ENCODE measurements at regions not wholly inside any gene's neighbourhood (a gene's known extent, or its start where the extent isn't known, plus 50 kb on each side); places are given as distances from the start of the nearest gene placed in this dataset.

- no peak overlapping the region for H2BK15ac ChIP-seq (ENCODE audit: low read depth, poor library complexity, severe bottlenecking)
- no peak overlapping the region for H2BK12ac ChIP-seq (ENCODE audit: low read length in 2 of 2)
- H3K4ac ChIP-seq (ENCODE audit: low read depth in 1 of 2, low read length in 2 of 2), result no peak overlapping the region
- no peak overlapping the region for H2BK5ac ChIP-seq (ENCODE audit: low read depth, low read length, poor library complexity, severe bottlenecking)
- no peak overlapping the region for H3K18ac ChIP-seq (ENCODE audit: low read depth in 1 of 2, low read length in 2 of 2)
- H2BK120ac ChIP-seq (ENCODE audit: low read depth, low read length), result no peak overlapping the region
- no peak overlapping the region for H2AK5ac ChIP-seq (ENCODE audit: low read length, severe bottlenecking)
- no peak overlapping the region for H3K4me2 ChIP-seq (ENCODE audit: low read length, poor library complexity, severe bottlenecking)
- H4K91ac ChIP-seq (ENCODE audit: low read length), result no peak overlapping the region
- no peak overlapping the region for H2AFZ ChIP-seq (ENCODE audit: low read depth, low read length)
- H3K27me3 ChIP-seq (ENCODE audit: control insufficient read depth in 1 of 2, insufficient read depth in 1 of 2, low read length in 2 of 2), result no peaks in the 10 kb centered on the region
- DNase-seq, result no peak
- H3K27ac ChIP-seq (ENCODE audit: low read length, poor library complexity, severe bottlenecking), result no peak overlapping the region
- no peaks in the 10 kb centered on the region for H3K79me1 ChIP-seq (replicated peaks; ENCODE audit: low read length, poor library complexity, severe bottlenecking)
- no peaks in the 10 kb centered on the region for H3K4me1 ChIP-seq (ENCODE audit: control insufficient read depth, insufficient read depth, low read depth, low read length)
- no peak overlapping the region for H3K14ac ChIP-seq (ENCODE audit: low read length in 2 of 2)
- H3K9ac ChIP-seq (ENCODE audit: low read length), result no peak overlapping the region
- no peak overlapping the region for H4K8ac ChIP-seq (ENCODE audit: low read length)
- no peaks in the 10 kb centered on the region for H3K9me3 ChIP-seq (ENCODE audit: control insufficient read depth, low read length)
- H3K36me3 ChIP-seq (ENCODE audit: control insufficient read depth in 1 of 2, insufficient read depth in 2 of 2, low read depth in 1 of 2, low read length in 2 of 2), result no peaks in the 10 kb centered on the region
- no peak overlapping the region for H3K4me3 ChIP-seq (ENCODE audit: insufficient read depth in 1 of 2, low read depth in 1 of 2, low read length in 2 of 2)
- H3K23ac ChIP-seq (ENCODE audit: low read length in 2 of 2), result no peak overlapping the region
Observed at GRCh38 chr12:78559886-78560285, 304.7 kb upstream of the SYT1 start.

- WGBS, result 95% methylated on average over 5 of the region's 5 CpGs
- no peak overlapping the region for H3K23ac ChIP-seq (ENCODE audit: low read length in 2 of 2)
Observed at GRCh38 chr12:78560633-78561032, 303.9 kb upstream of the SYT1 start.

GRCh38 chr12:78562368-78563205 is 302.0 kb upstream of the SYT1 start:
- Histone ChIP-seq H2BK120ac (ENCODE audit: low read depth, low read length) (no peak overlapping the region), H4K8ac (ENCODE audit: low read length) (no peak overlapping the region), H3K36me3 (ENCODE audit: control insufficient read depth in 1 of 2, insufficient read depth in 2 of 2, low read depth in 1 of 2, low read length in 2 of 2) (no peaks in the 10 kb centered on the region), H2AFZ (ENCODE audit: low read depth, low read length) (no peak overlapping the region), H3K9ac (ENCODE audit: low read length) (no peak overlapping the region), H3K79me1 (replicated peaks; ENCODE audit: low read length, poor library complexity, severe bottlenecking) (no peaks in the 10 kb centered on the region), H3K14ac (ENCODE audit: low read length in 2 of 2) (no peak overlapping the region), H3K27ac (ENCODE audit: low read length, poor library complexity, severe bottlenecking) (no peak overlapping the region), H3K4me2 (ENCODE audit: low read length, poor library complexity, severe bottlenecking) (no peak overlapping the region), H4K91ac (ENCODE audit: low read length) (no peak overlapping the region), H2AK5ac (ENCODE audit: low read length, severe bottlenecking) (no peak overlapping the region), H3K27me3 (ENCODE audit: control insufficient read depth in 1 of 2, insufficient read depth in 1 of 2, low read length in 2 of 2) (no peaks in the 10 kb centered on the region), H3K4me3 (ENCODE audit: insufficient read depth in 1 of 2, low read depth in 1 of 2, low read length in 2 of 2) (no peak overlapping the region), H2BK5ac (ENCODE audit: low read depth, low read length, poor library complexity, severe bottlenecking) (peak overlapping the region; percentile 82), H3K4ac (ENCODE audit: low read depth in 1 of 2, low read length in 2 of 2) (no peak overlapping the region), H3K23ac (ENCODE audit: low read length in 2 of 2) (no peak overlapping the region), H3K4me1 (ENCODE audit: control insufficient read depth, insufficient read depth, low read depth, low read length) (no peaks in the 10 kb centered on the region), H3K18ac (ENCODE audit: low read depth in 1 of 2, low read length in 2 of 2) (no peak overlapping the region), H3K9me3 (ENCODE audit: control insufficient read depth, low read length) (no peaks in the 10 kb centered on the region), H2BK15ac (ENCODE audit: low read depth, poor library complexity, severe bottlenecking) (no peak overlapping the region), H2BK12ac (ENCODE audit: low read length in 2 of 2) (no peak overlapping the region)
- DNase-seq, result peak; percentile 28
- no CpG with 5 or more reads among the region's 2 CpGs for WGBS

More at GRCh38 chr12:78560633-78561032, 303.9 kb upstream of the SYT1 start:
- Histone ChIP-seq H3K4me1 (ENCODE audit: control insufficient read depth, insufficient read depth, low read depth, low read length) (no peaks in the 10 kb centered on the region), H4K91ac (ENCODE audit: low read length) (no peak overlapping the region), H3K4ac (ENCODE audit: low read depth in 1 of 2, low read length in 2 of 2) (no peak overlapping the region), H3K14ac (ENCODE audit: low read length in 2 of 2) (no peak overlapping the region), H2BK120ac (ENCODE audit: low read depth, low read length) (no peak overlapping the region), H3K9me3 (ENCODE audit: control insufficient read depth, low read length) (no peaks in the 10 kb centered on the region), H3K79me1 (replicated peaks; ENCODE audit: low read length, poor library complexity, severe bottlenecking) (no peaks in the 10 kb centered on the region), H2BK5ac (ENCODE audit: low read depth, low read length, poor library complexity, severe bottlenecking) (no peak overlapping the region), H2AFZ (ENCODE audit: low read depth, low read length) (no peak overlapping the region), H3K36me3 (ENCODE audit: control insufficient read depth in 1 of 2, insufficient read depth in 2 of 2, low read depth in 1 of 2, low read length in 2 of 2) (no peaks in the 10 kb centered on the region), H3K4me2 (ENCODE audit: low read length, poor library complexity, severe bottlenecking) (no peak overlapping the region), H3K4me3 (ENCODE audit: insufficient read depth in 1 of 2, low read depth in 1 of 2, low read length in 2 of 2) (no peak overlapping the region), H3K27ac (ENCODE audit: low read length, poor library complexity, severe bottlenecking) (no peak overlapping the region), H2AK5ac (ENCODE audit: low read length, severe bottlenecking) (no peak overlapping the region), H3K9ac (ENCODE audit: low read length) (no peak overlapping the region), H3K18ac (ENCODE audit: low read depth in 1 of 2, low read length in 2 of 2) (no peak overlapping the region), H4K8ac (ENCODE audit: low read length) (no peak overlapping the region), H2BK12ac (ENCODE audit: low read length in 2 of 2) (no peak overlapping the region), H2BK15ac (ENCODE audit: low read depth, poor library complexity, severe bottlenecking) (no peak overlapping the region), H3K27me3 (ENCODE audit: control insufficient read depth in 1 of 2, insufficient read depth in 1 of 2, low read length in 2 of 2) (no peaks in the 10 kb centered on the region)
- DNase-seq, result no peak

GRCh38 chr12:78563826-78564225 is 300.7 kb upstream of the SYT1 start:
- no peaks in the 10 kb centered on the region for H3K36me3 ChIP-seq (ENCODE audit: control insufficient read depth in 1 of 2, insufficient read depth in 2 of 2, low read depth in 1 of 2, low read length in 2 of 2)
- no peaks in the 10 kb centered on the region for H3K4me1 ChIP-seq (ENCODE audit: control insufficient read depth, insufficient read depth, low read depth, low read length)
- H3K4me2 ChIP-seq (ENCODE audit: low read length, poor library complexity, severe bottlenecking), result no peak overlapping the region
- no peak overlapping the region for H3K27ac ChIP-seq (ENCODE audit: low read length, poor library complexity, severe bottlenecking)
- no peaks in the 10 kb centered on the region for H3K27me3 ChIP-seq (ENCODE audit: control insufficient read depth in 1 of 2, insufficient read depth in 1 of 2, low read length in 2 of 2)
- H3K4me3 ChIP-seq (ENCODE audit: insufficient read depth in 1 of 2, low read depth in 1 of 2, low read length in 2 of 2), result no peak overlapping the region
- H2BK12ac ChIP-seq (ENCODE audit: low read length in 2 of 2), result no peak overlapping the region
- no peak overlapping the region for H3K4ac ChIP-seq (ENCODE audit: low read depth in 1 of 2, low read length in 2 of 2)
- H3K18ac ChIP-seq (ENCODE audit: low read depth in 1 of 2, low read length in 2 of 2), result no peak overlapping the region
- H3K9me3 ChIP-seq (ENCODE audit: control insufficient read depth, low read length), result no peaks in the 10 kb centered on the region
- no peak overlapping the region for H3K23ac ChIP-seq (ENCODE audit: low read length in 2 of 2)
- no peak overlapping the region for H3K9ac ChIP-seq (ENCODE audit: low read length)
- H3K79me1 ChIP-seq (replicated peaks; ENCODE audit: low read length, poor library complexity, severe bottlenecking), result no peaks in the 10 kb centered on the region
- WGBS, result no CpG with 5 or more reads among the region's 3 CpGs
- no peak overlapping the region for H2BK120ac ChIP-seq (ENCODE audit: low read depth, low read length)
- H2BK5ac ChIP-seq (ENCODE audit: low read depth, low read length, poor library complexity, severe bottlenecking), result no peak overlapping the region
- no peak overlapping the region for H4K8ac ChIP-seq (ENCODE audit: low read length)
- H4K91ac ChIP-seq (ENCODE audit: low read length), result no peak overlapping the region
- no peak overlapping the region for H2BK15ac ChIP-seq (ENCODE audit: low read depth, poor library complexity, severe bottlenecking)
- DNase-seq, result no peak
- H3K14ac ChIP-seq (ENCODE audit: low read length in 2 of 2), result no peak overlapping the region
- H2AK5ac ChIP-seq (ENCODE audit: low read length, severe bottlenecking), result no peak overlapping the region
- no peak overlapping the region for H2AFZ ChIP-seq (ENCODE audit: low read depth, low read length)

Measured in mesenchymal stem cell (in vitro differentiated cells and primary cell).